Esophagus squamous epithelium (tissue), 4 donors: ENCODE measurements at regions not wholly inside any gene's neighbourhood (a gene's known extent, or its start where the extent isn't known, plus 50 kb on each side); places are given as distances from the start of the nearest gene placed in this dataset.

ENCODE experiments used
- POLR2A ChIP-seq, 4 donors: fragments of 450-650 bp; IDR thresholded peaks; one replicate each; pipeline ENCODE4 v1.6.1; 2017; ENCODE audit warnings: antibody characterized with exemption in 4 of 4, mild to moderate bottlenecking in 4 of 4, moderate library complexity in 3 of 4
- TF ChIP-seq, protein P1 (sequence below), 6 experiments: fragments of 450-650 bp in 4 of 6; fragments of 200-600 bp in 2 of 6; sonication (generic) in 2 of 6; IDR thresholded peaks; one replicate each; pipeline ENCODE4 v1.5.1; 2016 to 2019; ENCODE audit warnings: antibody characterized with exemption in 6 of 6, mild to moderate bottlenecking in 4 of 6, moderate library complexity in 4 of 6

DNA sequence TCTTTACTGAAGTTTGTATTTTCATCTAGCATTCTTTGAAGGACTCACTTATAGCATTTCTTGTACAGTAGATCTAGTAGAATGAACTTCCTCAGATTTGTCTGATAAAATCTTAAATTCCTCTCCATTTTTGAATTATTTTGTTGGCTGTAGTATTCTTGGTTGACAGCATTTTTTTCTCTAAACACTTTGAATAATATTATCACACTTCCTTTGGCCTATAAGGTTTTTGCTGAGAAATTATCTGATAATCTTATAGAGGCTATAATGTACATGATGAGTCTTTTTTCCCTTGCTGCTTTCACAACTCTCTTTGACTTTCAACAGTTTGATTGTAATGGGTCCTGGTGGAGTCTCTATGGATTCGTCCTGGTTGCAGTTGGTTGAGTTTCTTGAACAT, 169.5 kb downstream of the NOL4 start:
- TF ChIP-seq, protein P1, sequence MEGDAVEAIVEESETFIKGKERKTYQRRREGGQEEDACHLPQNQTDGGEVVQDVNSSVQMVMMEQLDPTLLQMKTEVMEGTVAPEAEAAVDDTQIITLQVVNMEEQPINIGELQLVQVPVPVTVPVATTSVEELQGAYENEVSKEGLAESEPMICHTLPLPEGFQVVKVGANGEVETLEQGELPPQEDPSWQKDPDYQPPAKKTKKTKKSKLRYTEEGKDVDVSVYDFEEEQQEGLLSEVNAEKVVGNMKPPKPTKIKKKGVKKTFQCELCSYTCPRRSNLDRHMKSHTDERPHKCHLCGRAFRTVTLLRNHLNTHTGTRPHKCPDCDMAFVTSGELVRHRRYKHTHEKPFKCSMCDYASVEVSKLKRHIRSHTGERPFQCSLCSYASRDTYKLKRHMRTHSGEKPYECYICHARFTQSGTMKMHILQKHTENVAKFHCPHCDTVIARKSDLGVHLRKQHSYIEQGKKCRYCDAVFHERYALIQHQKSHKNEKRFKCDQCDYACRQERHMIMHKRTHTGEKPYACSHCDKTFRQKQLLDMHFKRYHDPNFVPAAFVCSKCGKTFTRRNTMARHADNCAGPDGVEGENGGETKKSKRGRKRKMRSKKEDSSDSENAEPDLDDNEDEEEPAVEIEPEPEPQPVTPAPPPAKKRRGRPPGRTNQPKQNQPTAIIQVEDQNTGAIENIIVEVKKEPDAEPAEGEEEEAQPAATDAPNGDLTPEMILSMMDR (IDR thresholded peaks at IDR 0.05), result no peak
- TF ChIP-seq POLR2A (IDR thresholded peaks at IDR 0.05), result no peak
